K562 (cell line): ENCODE measurements at regions not wholly inside any gene's neighbourhood (a gene's known extent, or its start where the extent isn't known, plus 50 kb on each side); places are given as distances from the start of the nearest gene placed in this dataset.

Experiments used
- ATAC-seq: fragments of 200-7000 bp; cut with Tn5 transposase; 3 replicates; pipeline ENCODE4 v1.9.1; 2020; ENCODE audit warnings: moderate library complexity
- BruUV-seq: library from RNA; stranded (reverse); fragments of 400-500 nt; replicated peaks from 2 replicates; lab custom pipeline; 2021; lab: Mats Ljungman, UMichigan
- CTCF ChIA-PET: fragments of 300-600 bp; formaldehyde crosslinking; extraction: SDS; loops from one replicate; lab custom pipeline; 2021; ENCODE audit warnings: low intra/inter-chr PET ratio; lab: Yijun Ruan, JAX
- POLR2A ChIA-PET: fragments of 300-600, 350-650 bp; sonication (Branson Sonifier 250); formaldehyde crosslinking; extraction: SDS; loops from one replicate; lab custom pipeline; 2021; ENCODE audit warnings: antibody characterized with exemption, inconsistent platforms; lab: Yijun Ruan, JAX
- DNase-seq, 4 experiments: peaks; one replicate each; pipeline versions ENCODE4 v3.0.0 to v3.0.0-alpha.2; 2011 to 2018; ENCODE audit warnings: low spot score in 3 of 4, mixed read lengths in 3 of 4; ENCODE audit errors: extremely low read depth in 1 of 4
- FAIRE-seq: peaks from 2 replicates; lab custom pipeline; 2011; peaks lifted over from hg19 to GRCh38; lab: Jason Lieb, UNC
- H2AFZ ChIP-seq: 2 replicates; pipeline ENCODE4 v1.6.0; 2011; ENCODE audit warnings: low read depth, low read length, control low read depth, inconsistent platforms
- H3K27ac ChIP-seq: fragments of 200-600 bp; 3 replicates; pipeline ENCODE4 v1.8.0; 2011; ENCODE audit warnings: low read depth, mild to moderate bottlenecking, control low read depth, inconsistent platforms, low read length, moderate library complexity, mixed read lengths; ENCODE audit errors: extremely low read depth
- H3K27me3 ChIP-seq, 2 experiments: fragments of 300-600 bp in 1 of 2; 2 replicates in 1 of 2; 3 replicates in 1 of 2; pipeline versions ENCODE4 v1.6.0 to v1.8.0; 2011; ENCODE audit warnings: inconsistent platforms in 2 of 2, low read length in 2 of 2, mild to moderate bottlenecking in 1 of 2, mixed read lengths in 1 of 2, moderate library complexity in 1 of 2; ENCODE audit not compliant: control insufficient read depth in 2 of 2, insufficient read depth in 2 of 2
- H3K36me3 ChIP-seq: fragments of 300-600 bp; 3 replicates; pipeline ENCODE4 v1.8.0; 2011; ENCODE audit warnings: mild to moderate bottlenecking, low read length, inconsistent platforms; ENCODE audit not compliant: control insufficient read depth, insufficient read depth
- H3K4me1 ChIP-seq, 2 experiments: fragments of 200-600 bp in 1 of 2; replicated peaks in 1 of 2; 2 replicates in 1 of 2; 3 replicates in 1 of 2; pipeline versions ENCODE4 v1.5.1 to v1.8.0; 2011; ENCODE audit warnings: inconsistent platforms in 2 of 2, low read length in 2 of 2, mild to moderate bottlenecking in 1 of 2, mixed read lengths in 1 of 2, moderate library complexity in 1 of 2; ENCODE audit not compliant: control insufficient read depth in 2 of 2, insufficient read depth in 2 of 2
- H3K4me2 ChIP-seq: 2 replicates; pipeline ENCODE4 v1.6.1; 2011; ENCODE audit warnings: low read length, control low read depth, inconsistent platforms, mixed read lengths; ENCODE audit not compliant: insufficient read depth
- H3K4me3 ChIP-seq: fragments of 200-600 bp; sonication (generic), shearing (Covaris generic); 2 replicates; pipeline ENCODE4 v1.5.1; 2016; ENCODE audit warnings: control low read depth, inconsistent platforms
- H3K79me2 ChIP-seq: fragments of 200-600 bp; 3 replicates; pipeline ENCODE4 v1.8.0; 2011; ENCODE audit warnings: low read length, inconsistent platforms; ENCODE audit not compliant: control insufficient read depth, insufficient read depth
- H3K9ac ChIP-seq, 2 experiments: 2 replicates each; pipeline versions ENCODE4 v1.6.0 to v1.6.1; 2011; ENCODE audit warnings: low read depth in 2 of 2, low read length in 2 of 2, control low read depth in 1 of 2, inconsistent platforms in 1 of 2, mild to moderate bottlenecking in 1 of 2, mixed read lengths in 1 of 2; ENCODE audit not compliant: insufficient read depth in 1 of 2
- H3K9me1 ChIP-seq: one replicate; pipeline ENCODE4 v1.6.0; 2011; ENCODE audit warnings: inconsistent platforms, mild to moderate bottlenecking, low read length, moderate library complexity; ENCODE audit not compliant: control insufficient read depth, insufficient read depth
- H3K9me3 ChIP-seq: replicated peaks from 2 replicates; pipeline ENCODE4 v1.5.1; 2011; ENCODE audit warnings: low read depth, low read length, inconsistent platforms; ENCODE audit not compliant: control insufficient read depth, insufficient read depth
- H4K20me1 ChIP-seq: replicated peaks from 2 replicates; pipeline ENCODE4 v1.6.1; 2011; ENCODE audit warnings: low read length, inconsistent platforms, mixed read lengths; ENCODE audit not compliant: control insufficient read depth, insufficient read depth
- HNRNPLL ChIP-seq: fragments of 200-400 bp; formaldehyde crosslinking; IDR thresholded peaks from 2 replicates; pipeline ENCODE4 v1.6.1; 2017; ENCODE audit warnings: low read length, low read depth, mild to moderate bottlenecking; ENCODE audit not compliant: poor library complexity, severe bottlenecking
- MAFF ChIP-seq: IDR thresholded peaks from 2 replicates; pipeline ENCODE4 v1.6.1; 2012; ENCODE audit warnings: low read length, improper control_type of control experiment
- SIX5 ChIP-seq, 2 experiments: IDR thresholded peaks; 2 replicates each; pipeline ENCODE4 v1.6.1; 2011; ENCODE audit warnings: low read length in 2 of 2, borderline replicate concordance in 1 of 2, low read depth in 1 of 2, mild to moderate bottlenecking in 1 of 2, moderate library complexity in 1 of 2; ENCODE audit not compliant: insufficient read depth in 1 of 2
- SRSF3 ChIP-seq: fragments of 200-400 bp; formaldehyde crosslinking; IDR thresholded peaks from 2 replicates; pipeline ENCODE4 v1.6.1; 2016; ENCODE audit warnings: mild to moderate bottlenecking, low read length, moderate library complexity; ENCODE audit not compliant: insufficient read depth
- STAG1 ChIP-seq: sonication (generic); formaldehyde crosslinking; IDR thresholded peaks from 2 replicates; pipeline ENCODE4 v1.5.0; 2020; ENCODE audit warnings: missing genetic modification reagents, borderline replicate concordance
- TSC22D4 ChIP-seq: fragments of 450-650 bp; IDR thresholded peaks from 2 replicates; pipeline ENCODE4 v1.6.1; 2016; ENCODE audit warnings: missing genetic modification characterization, missing biosample characterization, control low read depth
- ZNF764 ChIP-seq: fragments of 250-450 bp; sonication (Bioruptor Pico); IDR thresholded peaks from 2 replicates; pipeline ENCODE4 v1.4.0; 2020; ENCODE audit warnings: low read depth, mild to moderate bottlenecking, moderate library complexity
- WGBS: fragments of 100-300 bp; shearing (Covaris generic); methylation state at CpG from one replicate; pipeline ENCODE4 v1.1.6; 2016; ENCODE audit warnings: low coverage, mixed read lengths; ENCODE audit not compliant: insufficient coverage; ENCODE audit errors: missing lambda C conversion rate; 5-methylcytosine and 5-hydroxymethylcytosine counted together
- in situ Hi-C: fragments of 300-500 bp; cut with MboI; formaldehyde crosslinking; loops from 4 replicates; pipeline ENCODE4 v1.15.0; 2018; ENCODE audit warnings: inconsistent platforms, mixed read lengths
- intact Hi-C: fragments of 100-400 bp; cut with micrococcal nuclease; formaldehyde crosslinking; loops from 2 replicates; pipeline ENCODE4 v1.14.2; 2022
- TF ChIP-seq, protein P1 (sequence below): fragments of 250-450 bp; sonication (Bioruptor Pico); IDR thresholded peaks from 2 replicates; pipeline ENCODE4 v1.8.0; 2021; ENCODE audit warnings: moderate library complexity, mild to moderate bottlenecking, inconsistent platforms
- TF ChIP-seq, protein P2 (sequence below), 2 experiments: fragments of 450-650 bp in 1 of 2; sonication (generic) in 1 of 2; formaldehyde crosslinking in 1 of 2; IDR thresholded peaks; 2 replicates each; pipeline versions ENCODE4 v1.7.1 to v1.9.0; 2016 to 2022; ENCODE audit warnings: inconsistent platforms in 1 of 2, mild to moderate bottlenecking in 1 of 2, missing genetic modification reagents in 1 of 2
- TF ChIP-seq, protein P3 (sequence below): IDR thresholded peaks from 2 replicates; pipeline ENCODE4 v1.6.1; 2011; ENCODE audit not compliant: insufficient read length; ENCODE audit errors: extremely low read depth

DNA sequence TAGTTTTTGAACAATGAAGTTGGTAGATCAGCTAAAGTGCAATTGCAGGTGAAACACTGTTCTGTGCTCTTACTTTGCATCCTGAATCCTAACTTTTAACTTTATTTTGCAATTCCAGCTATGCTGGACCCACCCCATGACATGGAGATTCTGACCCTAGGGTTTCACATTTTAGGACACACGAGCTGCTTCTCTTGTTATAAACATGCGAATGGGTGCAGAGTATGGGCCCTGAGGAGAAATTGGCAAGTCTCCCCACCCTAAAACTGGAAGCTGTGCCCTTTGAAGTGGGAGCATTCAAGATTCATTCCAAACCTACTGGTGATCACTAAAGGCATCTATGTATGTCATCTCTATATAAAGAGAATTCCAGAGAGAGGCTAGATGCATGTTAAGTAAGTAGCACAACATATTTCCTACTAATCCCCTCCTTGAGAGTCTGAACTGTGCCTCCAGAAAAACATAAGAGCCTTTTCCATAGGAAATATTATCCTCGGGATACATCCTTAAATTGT lies 794.3 kb upstream of the ZEB2 start:
- Histone ChIP-seq H2AFZ (no peak overlapping the region), H3K27ac (no peak overlapping the region), H3K79me2 (no peaks in the 10 kb centered on the region), H3K36me3 (no peaks in the 10 kb centered on the region), H3K9me3 (no peaks in the 10 kb centered on the region), H3K9ac (no peak overlapping the region), H4K20me1 (no peaks in the 10 kb centered on the region), H3K4me2 (no peak overlapping the region), H3K27me3 (no peaks in the 10 kb centered on the region), H3K4me3 (no peak overlapping the region), H3K9me1 (no peaks in the 10 kb centered on the region), H3K4me1 (no peaks in the 10 kb centered on the region)
- no TSS peak for BruUV-seq
- intact Hi-C loops: no loop called here
- WGBS: 31% methylated on average over 3 of the region's 3 CpGs
- POLR2A ChIA-PET: interaction anchor here (1.4 kb wide), 1 partner anchor 23 kb away, joined by 3 read pairs; no protein-coding TSS in a partner anchor
- ATAC-seq: no peak
- FAIRE-seq: no peak
- CTCF ChIA-PET: no interaction called here
- DNase-seq: no peak
- in situ Hi-C loops: no loop called here
- TF ChIP-seq STAG1 (CRISPR knock-in tag) (no peak), MAFF (no peak), HNRNPLL (no peak), SIX5 (IDR thresholded peaks at IDR 0.05; ENCODE audit: borderline replicate concordance in 1 of 2, insufficient read depth in 1 of 2, low read depth in 1 of 2, low read length in 2 of 2) (no peak), TSC22D4 (tag) (no peak), ZNF764 (no peak), SRSF3 (no peak)
- TF ChIP-seq, protein P1, sequence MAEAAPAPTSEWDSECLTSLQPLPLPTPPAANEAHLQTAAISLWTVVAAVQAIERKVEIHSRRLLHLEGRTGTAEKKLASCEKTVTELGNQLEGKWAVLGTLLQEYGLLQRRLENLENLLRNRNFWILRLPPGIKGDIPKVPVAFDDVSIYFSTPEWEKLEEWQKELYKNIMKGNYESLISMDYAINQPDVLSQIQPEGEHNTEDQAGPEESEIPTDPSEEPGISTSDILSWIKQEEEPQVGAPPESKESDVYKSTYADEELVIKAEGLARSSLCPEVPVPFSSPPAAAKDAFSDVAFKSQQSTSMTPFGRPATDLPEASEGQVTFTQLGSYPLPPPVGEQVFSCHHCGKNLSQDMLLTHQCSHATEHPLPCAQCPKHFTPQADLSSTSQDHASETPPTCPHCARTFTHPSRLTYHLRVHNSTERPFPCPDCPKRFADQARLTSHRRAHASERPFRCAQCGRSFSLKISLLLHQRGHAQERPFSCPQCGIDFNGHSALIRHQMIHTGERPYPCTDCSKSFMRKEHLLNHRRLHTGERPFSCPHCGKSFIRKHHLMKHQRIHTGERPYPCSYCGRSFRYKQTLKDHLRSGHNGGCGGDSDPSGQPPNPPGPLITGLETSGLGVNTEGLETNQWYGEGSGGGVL: no peak
- TF ChIP-seq, protein P2, sequence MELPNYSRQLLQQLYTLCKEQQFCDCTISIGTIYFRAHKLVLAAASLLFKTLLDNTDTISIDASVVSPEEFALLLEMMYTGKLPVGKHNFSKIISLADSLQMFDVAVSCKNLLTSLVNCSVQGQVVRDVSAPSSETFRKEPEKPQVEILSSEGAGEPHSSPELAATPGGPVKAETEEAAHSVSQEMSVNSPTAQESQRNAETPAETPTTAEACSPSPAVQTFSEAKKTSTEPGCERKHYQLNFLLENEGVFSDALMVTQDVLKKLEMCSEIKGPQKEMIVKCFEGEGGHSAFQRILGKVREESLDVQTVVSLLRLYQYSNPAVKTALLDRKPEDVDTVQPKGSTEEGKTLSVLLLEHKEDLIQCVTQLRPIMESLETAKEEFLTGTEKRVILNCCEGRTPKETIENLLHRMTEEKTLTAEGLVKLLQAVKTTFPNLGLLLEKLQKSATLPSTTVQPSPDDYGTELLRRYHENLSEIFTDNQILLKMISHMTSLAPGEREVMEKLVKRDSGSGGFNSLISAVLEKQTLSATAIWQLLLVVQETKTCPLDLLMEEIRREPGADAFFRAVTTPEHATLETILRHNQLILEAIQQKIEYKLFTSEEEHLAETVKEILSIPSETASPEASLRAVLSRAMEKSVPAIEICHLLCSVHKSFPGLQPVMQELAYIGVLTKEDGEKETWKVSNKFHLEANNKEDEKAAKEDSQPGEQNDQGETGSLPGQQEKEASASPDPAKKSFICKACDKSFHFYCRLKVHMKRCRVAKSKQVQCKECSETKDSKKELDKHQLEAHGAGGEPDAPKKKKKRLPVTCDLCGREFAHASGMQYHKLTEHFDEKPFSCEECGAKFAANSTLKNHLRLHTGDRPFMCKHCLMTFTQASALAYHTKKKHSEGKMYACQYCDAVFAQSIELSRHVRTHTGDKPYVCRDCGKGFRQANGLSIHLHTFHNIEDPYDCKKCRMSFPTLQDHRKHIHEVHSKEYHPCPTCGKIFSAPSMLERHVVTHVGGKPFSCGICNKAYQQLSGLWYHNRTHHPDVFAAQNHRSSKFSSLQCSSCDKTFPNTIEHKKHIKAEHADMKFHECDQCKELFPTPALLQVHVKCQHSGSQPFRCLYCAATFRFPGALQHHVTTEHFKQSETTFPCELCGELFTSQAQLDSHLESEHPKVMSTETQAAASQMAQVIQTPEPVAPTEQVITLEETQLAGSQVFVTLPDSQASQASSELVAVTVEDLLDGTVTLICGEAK (IDR thresholded peaks at IDR 0.05): no peak
- TF ChIP-seq, protein P2 (CRISPR knock-in tag; IDR thresholded peaks at IDR 0.05): no peak
- TF ChIP-seq, protein P3, sequence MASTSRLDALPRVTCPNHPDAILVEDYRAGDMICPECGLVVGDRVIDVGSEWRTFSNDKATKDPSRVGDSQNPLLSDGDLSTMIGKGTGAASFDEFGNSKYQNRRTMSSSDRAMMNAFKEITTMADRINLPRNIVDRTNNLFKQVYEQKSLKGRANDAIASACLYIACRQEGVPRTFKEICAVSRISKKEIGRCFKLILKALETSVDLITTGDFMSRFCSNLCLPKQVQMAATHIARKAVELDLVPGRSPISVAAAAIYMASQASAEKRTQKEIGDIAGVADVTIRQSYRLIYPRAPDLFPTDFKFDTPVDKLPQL: no peak
